Activated effector memory CD4-positive, alpha-beta T cell treated with Interleukin-2 at 50 U/mL for 16 hours (primary cell): ENCODE measurements at regions not wholly inside any gene's neighbourhood (a gene's known extent, or its start where the extent isn't known, plus 50 kb on each side); places are given as distances from the start of the nearest gene placed in this dataset.
"Not testable (repeated sequence)": the region's sequence is repeated elsewhere in the genome, so short reads cannot be mapped to it uniquely, and the experiment has no call there.

Experiments
- DNase-seq: peaks from one replicate; pipeline ENCODE4 v3.0.0-alpha.2; 2020

- no peak for DNase-seq
These were observed 493.8 kb downstream of the TTLL7 start for GRCh38 chr1:83505148-83505547.

GRCh38 chr1:83503153-83503552 lies 495.8 kb downstream of the TTLL7 start:
- DNase-seq: no peak

- no peak for DNase-seq
These were observed 497.8 kb downstream of the TTLL7 start for GRCh38 chr1:83500987-83501591.

GRCh38 chr1:83500531-83500930 lies 498.4 kb downstream of the TTLL7 start:
- no peak for DNase-seq

GRCh38 chr1:83499998-83500397 lies 498.9 kb downstream of the TTLL7 start:
- DNase-seq: no peak

GRCh38 chr1:83497563-83497962 lies 501.4 kb downstream of the TTLL7 start:
- no peak for DNase-seq

- DNase-seq: no peak
These were observed 503.4 kb downstream of the TTLL7 start for GRCh38 chr1:83495560-83495959.

- no peak for DNase-seq
These were observed 505.3 kb downstream of the TTLL7 start for GRCh38 chr1:83493633-83494032.

- DNase-seq: no peak
These were observed 507.0 kb downstream of the TTLL7 start for GRCh38 chr1:83491930-83492329.

- DNase-seq: no peak
These were observed 507.9 kb downstream of the TTLL7 start for GRCh38 chr1:83490988-83491387.

GRCh38 chr1:83488105-83488504 lies 510.8 kb downstream of the TTLL7 start:
- not testable (repeated sequence) for DNase-seq

- DNase-seq: not testable (repeated sequence)
These were observed 511.5 kb downstream of the TTLL7 start for GRCh38 chr1:83487460-83487859.

- DNase-seq: not testable (repeated sequence)
These were observed 513.5 kb downstream of the TTLL7 start for GRCh38 chr1:83485314-83486019.

- DNase-seq: not testable (repeated sequence)
These were observed 517.6 kb downstream of the TTLL7 start for GRCh38 chr1:83481284-83481683.

GRCh38 chr1:83479591-83480239 lies 519.2 kb downstream of the TTLL7 start:
- DNase-seq: not testable (repeated sequence)

GRCh38 chr1:83478127-83478526 lies 520.8 kb downstream of the TTLL7 start:
- not testable (repeated sequence) for DNase-seq

- not testable (repeated sequence) for DNase-seq
These were observed 522.4 kb downstream of the TTLL7 start for GRCh38 chr1:83476518-83476917.

- not testable (repeated sequence) for DNase-seq
These were observed 524.0 kb downstream of the TTLL7 start for GRCh38 chr1:83474946-83475345.

- DNase-seq: not testable (repeated sequence)
These were observed 524.9 kb downstream of the TTLL7 start for GRCh38 chr1:83473986-83474385.

- not testable (repeated sequence) for DNase-seq
These were observed 526.9 kb downstream of the TTLL7 start for GRCh38 chr1:83472066-83472465.

- not testable (repeated sequence) for DNase-seq
These were observed 527.7 kb downstream of the TTLL7 start for GRCh38 chr1:83471272-83471671.

- not testable (repeated sequence) for DNase-seq
These were observed 530.6 kb downstream of the TTLL7 start for GRCh38 chr1:83468336-83468735.

GRCh38 chr1:83457735-83458248 lies 541.1 kb downstream of the TTLL7 start:
- DNase-seq: not testable (repeated sequence)

- not testable (repeated sequence) for DNase-seq
These were observed 541.7 kb downstream of the TTLL7 start for GRCh38 chr1:83457281-83457680.
